ENCODE measurements at regions not wholly inside any gene's neighbourhood (a gene's known extent, or its start where the extent isn't known, plus 50 kb on each side); places are given as distances from the start of the nearest gene placed in this dataset.

DNA sequence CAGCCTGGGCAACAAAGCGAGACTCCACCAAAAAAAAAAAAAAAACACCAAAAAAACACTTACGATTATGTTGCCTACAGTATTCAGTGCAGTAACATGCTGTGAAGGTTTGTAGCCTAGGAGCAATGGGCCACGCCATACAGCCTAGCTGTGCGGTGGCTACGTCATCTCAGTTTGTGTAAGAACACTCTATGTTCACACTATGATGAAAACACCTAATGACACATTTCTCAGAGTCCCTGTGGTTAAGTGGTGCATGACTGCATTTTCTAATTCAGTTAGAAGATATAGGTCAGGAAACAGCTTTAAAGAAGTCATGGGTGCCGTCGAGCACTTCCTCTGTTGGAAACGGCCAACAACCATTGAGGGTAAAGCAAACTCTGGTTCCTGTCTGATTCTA lies 75.7 kb upstream of the ANO1 start:
- TF ChIP-seq, protein P1, sequence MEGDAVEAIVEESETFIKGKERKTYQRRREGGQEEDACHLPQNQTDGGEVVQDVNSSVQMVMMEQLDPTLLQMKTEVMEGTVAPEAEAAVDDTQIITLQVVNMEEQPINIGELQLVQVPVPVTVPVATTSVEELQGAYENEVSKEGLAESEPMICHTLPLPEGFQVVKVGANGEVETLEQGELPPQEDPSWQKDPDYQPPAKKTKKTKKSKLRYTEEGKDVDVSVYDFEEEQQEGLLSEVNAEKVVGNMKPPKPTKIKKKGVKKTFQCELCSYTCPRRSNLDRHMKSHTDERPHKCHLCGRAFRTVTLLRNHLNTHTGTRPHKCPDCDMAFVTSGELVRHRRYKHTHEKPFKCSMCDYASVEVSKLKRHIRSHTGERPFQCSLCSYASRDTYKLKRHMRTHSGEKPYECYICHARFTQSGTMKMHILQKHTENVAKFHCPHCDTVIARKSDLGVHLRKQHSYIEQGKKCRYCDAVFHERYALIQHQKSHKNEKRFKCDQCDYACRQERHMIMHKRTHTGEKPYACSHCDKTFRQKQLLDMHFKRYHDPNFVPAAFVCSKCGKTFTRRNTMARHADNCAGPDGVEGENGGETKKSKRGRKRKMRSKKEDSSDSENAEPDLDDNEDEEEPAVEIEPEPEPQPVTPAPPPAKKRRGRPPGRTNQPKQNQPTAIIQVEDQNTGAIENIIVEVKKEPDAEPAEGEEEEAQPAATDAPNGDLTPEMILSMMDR (IDR thresholded peaks at IDR 0.05) = no peak
- TF ChIP-seq POLR2A (IDR thresholded peaks at IDR 0.05) = no peak
